HCT116 (cell line): ENCODE measurements at regions not wholly inside any gene's neighbourhood (a gene's known extent, or its start where the extent isn't known, plus 50 kb on each side); places are given as distances from the start of the nearest gene placed in this dataset.

Experiments used
- ATAC-seq: fragments of 200-7000 bp; cut with Tn5 transposase; 2 replicates; pipeline ENCODE4 v1.9.1; 2020; ENCODE audit warnings: mild to moderate bottlenecking, moderate library complexity
- BruUV-seq: library from RNA; stranded (reverse); fragments of 400-500 nt; replicated peaks from 2 replicates; lab custom pipeline; 2021; lab: Mats Ljungman, UMichigan
- CTCF ChIA-PET: fragments of 300-600 bp; sonication (Branson Sonifier 250); formaldehyde crosslinking; loops from one replicate; lab custom pipeline; 2021; ENCODE audit warnings: antibody characterized with exemption; lab: Charles Lee
- POLR2A ChIA-PET: fragments of 300-600, 350-600 bp; sonication (Branson Sonifier 250); formaldehyde crosslinking; loops from one replicate; lab custom pipeline; 2021; ENCODE audit warnings: antibody characterized with exemption; lab: Charles Lee
- RAD21 ChIA-PET, 2 experiments: fragments of 300-600 bp; sonication (Branson Sonifier 250); formaldehyde crosslinking; loops; one replicate each; lab custom pipeline; 2023; ENCODE audit warnings: low total read pairs in 2 of 2; ENCODE audit not compliant: uncharacterized antibody in 2 of 2, unreplicated experiment in 2 of 2, low non-redundant PET in 1 of 2; lab: Charles Lee
- DNase-seq: peaks from one replicate; pipeline ENCODE4 v3.0.0-alpha.2; 2010; ENCODE audit warnings: low read depth, low spot score
- H2AFZ ChIP-seq: fragments of 200-600 bp; shearing (Covaris generic), sonication (generic); 2 replicates; pipeline ENCODE4 v1.6.1; 2017; ENCODE audit warnings: low read depth, mixed run types, mixed read lengths, antibody characterized with exemption, low read length; ENCODE audit not compliant: poor library complexity, severe bottlenecking
- H3K27ac ChIP-seq: 2 replicates; pipeline ENCODE4 v1.5.1; 2012; ENCODE audit warnings: low read depth, low read length
- H3K27me3 ChIP-seq: fragments of 200-600 bp; sonication (generic); 2 replicates; pipeline ENCODE4 v1.6.1; 2016; ENCODE audit warnings: mixed run types, low read length, mixed read lengths; ENCODE audit not compliant: insufficient read depth
- H3K36me3 ChIP-seq, 2 experiments: fragments of 200-500 bp in 1 of 2; fragments of 200-600 bp in 1 of 2; sonication (Bioruptor generic) in 1 of 2; sonication (generic) in 1 of 2; 2 replicates each; pipeline versions ENCODE4 v1.5.1 to v1.6.1; 2014 to 2016; ENCODE audit warnings: low read length in 2 of 2, inconsistent platforms in 1 of 2, mixed read lengths in 1 of 2, mixed run types in 1 of 2; ENCODE audit not compliant: insufficient read depth in 2 of 2, control insufficient read depth in 1 of 2
- H3K4me1 ChIP-seq, 2 experiments: fragments of 200-600 bp in 1 of 2; sonication (generic) in 1 of 2; 2 replicates each; pipeline versions ENCODE4 v1.5.1 to v1.6.1; 2012 to 2017; ENCODE audit warnings: low read length in 2 of 2, inconsistent platforms in 1 of 2, mild to moderate bottlenecking in 1 of 2, mixed read lengths in 1 of 2, mixed run types in 1 of 2, moderate library complexity in 1 of 2; ENCODE audit not compliant: insufficient read depth in 2 of 2, control insufficient read depth in 1 of 2
- H3K4me2 ChIP-seq: fragments of 200-600 bp; sonication (generic); 2 replicates; pipeline ENCODE4 v1.6.1; 2017; ENCODE audit warnings: mixed run types, low read length, mixed read lengths
- H3K4me3 ChIP-seq, 2 experiments: fragments of 200-600 bp in 1 of 2; sonication (generic) in 1 of 2; replicated peaks in 1 of 2; 2 replicates each; pipeline ENCODE4 v1.5.1; 2011 to 2016; ENCODE audit warnings: low read length in 2 of 2, control low read depth in 1 of 2, low read depth in 1 of 2, mild to moderate bottlenecking in 1 of 2, mixed read lengths in 1 of 2, mixed run types in 1 of 2
- H3K79me2 ChIP-seq: fragments of 200-600 bp; sonication (generic); 2 replicates; pipeline ENCODE4 v1.6.1; 2017; ENCODE audit warnings: mild to moderate bottlenecking, mixed run types, low read length, moderate library complexity, mixed read lengths; ENCODE audit not compliant: insufficient read depth
- H3K9ac ChIP-seq: fragments of 200-600 bp; sonication (generic); 2 replicates; pipeline ENCODE4 v1.6.1; 2016; ENCODE audit warnings: low read length, mixed read lengths
- H3K9me2 ChIP-seq: fragments of 200-600 bp; sonication (generic), shearing (Covaris generic); 2 replicates; pipeline ENCODE4 v1.6.1; 2017; ENCODE audit warnings: mixed run types, mild to moderate bottlenecking, moderate library complexity; ENCODE audit not compliant: insufficient read depth
- H3K9me3 ChIP-seq, 2 experiments: fragments of 200-500 bp in 1 of 2; fragments of 200-600 bp in 1 of 2; sonication (Bioruptor generic) in 1 of 2; sonication (generic) in 1 of 2; 2 replicates each; pipeline ENCODE4 v1.6.1; 2014 to 2017; ENCODE audit warnings: low read length in 2 of 2, mixed read lengths in 2 of 2, inconsistent platforms in 1 of 2, low read depth in 1 of 2, mild to moderate bottlenecking in 1 of 2, mixed run types in 1 of 2, moderate library complexity in 1 of 2; ENCODE audit not compliant: control insufficient read depth in 1 of 2, insufficient read depth in 1 of 2
- H4K20me1 ChIP-seq: fragments of 200-600 bp; sonication (generic), shearing (Covaris generic); 2 replicates; pipeline ENCODE4 v1.6.1; 2017; ENCODE audit warnings: mixed run types, mild to moderate bottlenecking, moderate library complexity; ENCODE audit not compliant: insufficient read depth
- ATF3 ChIP-seq: IDR thresholded peaks from 2 replicates; pipeline ENCODE4 v1.6.1; 2012
- CEBPB ChIP-seq: IDR thresholded peaks from 2 replicates; pipeline ENCODE4 v1.6.1; 2012; ENCODE audit warnings: low read depth
- CTCF ChIP-seq, 3 experiments: fragments of 200-600 bp in 1 of 3; sonication (generic) in 1 of 3; IDR thresholded peaks in 2 of 3; conservative IDR thresholded peaks in 1 of 3; 2 replicates each; pipeline ENCODE4 v1.5.1; 2012 to 2017; ENCODE audit warnings: low read depth in 2 of 3, low read length in 2 of 3, antibody characterized with exemption in 1 of 3, borderline replicate concordance in 1 of 3, control low read depth in 1 of 3, mild to moderate bottlenecking in 1 of 3, mixed read lengths in 1 of 3, mixed run types in 1 of 3, moderate library complexity in 1 of 3; ENCODE audit not compliant: insufficient read depth in 1 of 3
- EGR1 ChIP-seq: IDR thresholded peaks from 2 replicates; pipeline ENCODE4 v1.6.1; 2012; ENCODE audit warnings: low read depth
- FOSL1 ChIP-seq: IDR thresholded peaks from 2 replicates; pipeline ENCODE4 v1.6.1; 2012; ENCODE audit warnings: low read depth
- JUND ChIP-seq: IDR thresholded peaks from 2 replicates; pipeline ENCODE4 v1.6.1; 2012
- MAX ChIP-seq: IDR thresholded peaks from 2 replicates; pipeline ENCODE4 v1.6.1; 2012
- POLR2A ChIP-seq: IDR thresholded peaks from 2 replicates; pipeline ENCODE4 v1.7.0; 2011; ENCODE audit warnings: borderline replicate concordance; ENCODE audit not compliant: insufficient read depth, insufficient read length; ENCODE audit errors: extremely low read depth
- RAD21 ChIP-seq: IDR thresholded peaks from 2 replicates; pipeline ENCODE4 v1.6.1; 2012; ENCODE audit warnings: low read depth, mild to moderate bottlenecking
- SIN3A ChIP-seq: IDR thresholded peaks from 2 replicates; pipeline ENCODE4 v1.6.1; 2012; ENCODE audit warnings: low read depth
- SRF ChIP-seq: IDR thresholded peaks from 2 replicates; pipeline ENCODE4 v1.6.1; 2012; ENCODE audit warnings: low read depth
- TCF7L2 ChIP-seq: IDR thresholded peaks from 2 replicates; pipeline ENCODE4 v1.7.0; 2011; ENCODE audit warnings: borderline replicate concordance, inconsistent platforms; ENCODE audit not compliant: insufficient read depth, insufficient read length; ENCODE audit errors: extremely low read depth
- YY1 ChIP-seq: IDR thresholded peaks from 2 replicates; pipeline ENCODE4 v1.6.1; 2011; ENCODE audit warnings: low read length, low read depth, moderate library complexity, mild to moderate bottlenecking; ENCODE audit not compliant: insufficient replicate concordance; ENCODE audit errors: extremely low read depth
- ZBTB33 ChIP-seq: IDR thresholded peaks from 2 replicates; pipeline ENCODE4 v1.6.1; 2011; ENCODE audit warnings: mild to moderate bottlenecking, low read length, moderate library complexity; ENCODE audit not compliant: insufficient replicate concordance; ENCODE audit errors: extremely low read depth
- ZFX ChIP-seq: fragments of 450-650 bp; IDR thresholded peaks from 2 replicates; pipeline ENCODE4 v1.6.1; 2017
- intact Hi-C: fragments of 100-400 bp; cut with micrococcal nuclease; formaldehyde crosslinking; loops from 2 replicates; pipeline ENCODE4 v1.10.0; 2022

GRCh38 chr10:123301077-123301857, 147.1 kb downstream of the BUB3 start:
- ChIA-PET RAD21 (no interaction called here), CTCF (no interaction called here), POLR2A (no interaction called here)
- H3K36me3 ChIP-seq = no peaks in the 10 kb centered on the region
- no peaks in the 10 kb centered on the region for H4K20me1 ChIP-seq
- no peaks in the 10 kb centered on the region for H3K9me3 ChIP-seq
- H3K27me3 ChIP-seq = no peaks in the 10 kb centered on the region
- no peaks in the 10 kb centered on the region; a peak in 1 of 4 replicates for H3K4me1 ChIP-seq
- no peak overlapping the region for H3K4me2 ChIP-seq
- no peaks in the 10 kb centered on the region for H3K79me2 ChIP-seq
- no peak for TF ChIP-seq FOSL1
- DNase-seq (no peak), ATAC-seq (peak; percentile 62; the same call in 1 of the 2 replicates)
- no peak overlapping the region for H3K4me3 ChIP-seq
- H3K9me2 ChIP-seq = no peaks in the 10 kb centered on the region
- no peak overlapping the region for H2AFZ ChIP-seq
- intact Hi-C loops = no loop called here
- no peak overlapping the region for H3K9ac ChIP-seq
- H3K27ac ChIP-seq = no peak overlapping the region
- BruUV-seq = no TSS peak

GRCh38 chr10:123303581-123304337, 149.6 kb downstream of the BUB3 start:
- no peaks in the 10 kb centered on the region for H3K36me3 ChIP-seq
- POLR2A ChIA-PET = no interaction called here
- no peaks in the 10 kb centered on the region for H3K9me3 ChIP-seq
- intact Hi-C loops = no loop called here
- no peaks in the 10 kb centered on the region; a peak in 1 of 4 replicates for H3K4me1 ChIP-seq
- H3K9me2 ChIP-seq = no peaks in the 10 kb centered on the region
- H3K9ac ChIP-seq = no peak overlapping the region
- CTCF ChIA-PET = no interaction called here
- DNase-seq (no peak), ATAC-seq (no peak)
- H4K20me1 ChIP-seq = no peaks in the 10 kb centered on the region
- H3K27ac ChIP-seq = no peak overlapping the region
- no TSS peak for BruUV-seq
- H3K4me3 ChIP-seq = no peak overlapping the region
- no peak overlapping the region for H3K4me2 ChIP-seq
- no peaks in the 10 kb centered on the region for H3K79me2 ChIP-seq
- H3K27me3 ChIP-seq = no peaks in the 10 kb centered on the region
- H2AFZ ChIP-seq = no peak overlapping the region
- RAD21 ChIA-PET = no interaction called here
- TF ChIP-seq JUND = no peak
- TF ChIP-seq EGR1 = no peak
- TF ChIP-seq MAX = no peak
- no peak for TF ChIP-seq SRF
- TF ChIP-seq ATF3 = no peak
- no peak for TF ChIP-seq FOSL1
- TF ChIP-seq ZFX = no peak
- TF ChIP-seq ZBTB33 = no peak
- no peak for TF ChIP-seq POLR2A
- TF ChIP-seq CEBPB = no peak
- no peak for TF ChIP-seq CTCF (IDR thresholded peaks at IDR 0.05 in 2 of 3, conservative IDR thresholded peaks at IDR 0.05 in 1 of 3; ENCODE audit: borderline replicate concordance in 1 of 3, insufficient read depth in 1 of 3, low read depth in 2 of 3, low read length in 2 of 3)
- TF ChIP-seq YY1 = no peak
- TF ChIP-seq SIN3A = no peak
- no peak for TF ChIP-seq TCF7L2
- no peak for TF ChIP-seq RAD21
